ENCODE measurements at regions not wholly inside any gene's neighbourhood (a gene's known extent, or its start where the extent isn't known, plus 50 kb on each side); places are given as distances from the start of the nearest gene placed in this dataset.
"Not testable (repeated sequence)": the region's sequence is repeated elsewhere in the genome, so short reads cannot be mapped to it uniquely, and the experiment has no call there.

- peak; percentile 60 to 66 (median 61) for DNase-seq (ENCODE audit: low read depth in 3 of 3, low spot score in 2 of 3)
These were observed 58.3 kb upstream of the EEA1 start for GRCh38 chr12:92987362-92987761.

DNA sequence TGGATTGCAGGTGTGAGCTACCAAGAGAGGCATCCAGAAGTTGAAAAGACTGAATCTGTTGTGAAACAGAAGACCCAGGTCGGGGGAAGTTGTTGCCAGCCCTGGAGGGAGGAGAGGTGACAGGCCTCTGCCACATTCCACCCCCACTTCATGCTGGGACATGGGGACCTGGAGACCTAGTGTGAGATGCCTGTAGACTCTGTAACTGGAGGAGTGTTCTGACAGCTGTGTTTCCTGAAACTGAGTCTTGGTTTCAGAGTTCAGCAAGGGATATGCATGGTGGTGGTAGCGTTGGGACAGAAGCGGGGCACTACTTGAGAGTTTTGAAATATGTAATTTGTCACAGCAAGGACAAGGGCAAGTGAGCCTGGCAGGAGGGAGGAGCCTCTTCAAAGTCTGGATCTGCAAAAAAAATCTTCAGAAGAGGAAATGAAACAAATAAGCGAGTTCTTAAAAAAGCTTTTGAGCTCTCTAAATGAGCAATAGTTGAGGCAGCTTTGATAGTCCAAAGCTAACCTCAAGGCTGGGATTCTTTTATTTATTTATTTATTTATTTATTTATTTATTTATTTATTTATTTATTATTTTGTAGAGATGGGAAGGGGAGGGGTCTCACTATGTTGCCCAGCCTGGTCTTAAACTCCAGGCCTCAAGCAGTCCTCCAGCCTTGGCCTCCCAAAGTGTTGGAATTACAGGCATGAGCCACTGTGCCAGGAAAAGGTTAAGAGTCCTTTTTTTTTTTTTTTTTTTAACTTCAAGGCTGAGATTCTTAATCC is 58.9 kb upstream of the EEA1 start:
- no peak for DNase-seq (ENCODE audit: low read depth in 3 of 3, low spot score in 2 of 3)

DNA sequence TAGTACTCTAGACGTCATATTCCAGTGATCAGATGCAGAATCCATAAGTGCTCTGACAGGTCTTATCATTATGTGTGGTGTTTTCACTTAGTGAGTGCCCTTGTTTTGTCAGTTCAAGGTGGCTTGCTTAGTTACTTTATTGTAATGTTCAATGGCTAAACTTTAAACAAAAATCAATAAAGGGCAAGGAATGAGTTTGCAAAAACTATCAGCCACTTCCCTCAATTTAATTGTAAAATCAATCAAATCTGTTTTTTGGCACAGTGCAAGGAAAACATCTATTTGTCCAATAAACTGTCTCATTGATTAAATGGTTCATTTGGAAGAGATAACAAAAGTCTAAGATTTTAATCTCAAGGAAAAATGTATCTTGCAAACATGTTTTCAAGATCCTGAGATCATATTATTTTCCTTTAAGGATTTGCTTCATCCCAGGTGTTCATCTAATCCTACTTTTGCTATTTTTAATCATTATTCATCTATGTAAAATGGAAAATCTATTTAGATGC is 59.6 kb upstream of the EEA1 start:
- DNase-seq (ENCODE audit: low read depth in 3 of 3, low spot score in 2 of 3), result no peak

GRCh38 chr12:92989715-92990484 is 60.8 kb upstream of the EEA1 start:
- no peak for DNase-seq (ENCODE audit: low read depth in 3 of 3, low spot score in 2 of 3)

DNA sequence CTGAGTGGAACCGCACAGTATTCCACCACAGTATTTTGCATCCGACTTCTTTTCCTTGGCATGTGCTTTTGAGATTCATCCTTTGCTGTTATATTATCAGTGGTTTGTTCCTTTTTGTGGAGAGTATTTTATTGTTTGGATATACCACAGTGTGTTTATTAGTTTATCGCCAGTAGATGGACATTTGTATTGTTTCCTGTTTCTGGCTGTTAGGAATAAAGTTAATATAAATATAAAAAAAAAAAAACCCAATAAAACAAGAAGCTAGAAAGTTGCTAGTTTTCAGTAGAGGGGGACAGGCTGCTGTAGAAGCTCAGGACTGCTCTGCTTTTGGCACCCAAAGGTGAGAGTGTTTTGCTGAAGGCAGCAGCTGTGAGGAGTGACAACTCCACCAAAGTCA is 62.0 kb upstream of the EEA1 start:
- DNase-seq (ENCODE audit: low read depth in 3 of 3, low spot score in 2 of 3), result no peak

DNA sequence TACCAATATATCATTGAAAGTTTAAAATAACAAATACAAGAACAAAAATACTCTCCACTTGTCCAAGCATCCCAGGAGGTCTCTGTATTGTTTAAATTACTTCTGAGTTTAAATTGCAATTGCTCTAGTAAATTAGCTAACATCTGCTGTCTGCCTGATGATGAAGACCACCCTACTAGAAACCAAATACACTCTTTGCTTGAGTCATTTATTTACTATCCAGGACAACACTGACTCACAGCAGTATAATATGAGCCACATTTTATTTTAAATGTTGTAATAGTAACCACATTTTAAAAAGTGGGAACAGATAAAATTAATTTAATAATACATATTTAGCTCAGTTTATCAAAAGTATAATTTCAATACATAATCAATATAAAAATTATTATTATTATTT is 62.9 kb upstream of the EEA1 start:
- no peak for DNase-seq (ENCODE audit: low read depth in 3 of 3, low spot score in 2 of 3)

DNA sequence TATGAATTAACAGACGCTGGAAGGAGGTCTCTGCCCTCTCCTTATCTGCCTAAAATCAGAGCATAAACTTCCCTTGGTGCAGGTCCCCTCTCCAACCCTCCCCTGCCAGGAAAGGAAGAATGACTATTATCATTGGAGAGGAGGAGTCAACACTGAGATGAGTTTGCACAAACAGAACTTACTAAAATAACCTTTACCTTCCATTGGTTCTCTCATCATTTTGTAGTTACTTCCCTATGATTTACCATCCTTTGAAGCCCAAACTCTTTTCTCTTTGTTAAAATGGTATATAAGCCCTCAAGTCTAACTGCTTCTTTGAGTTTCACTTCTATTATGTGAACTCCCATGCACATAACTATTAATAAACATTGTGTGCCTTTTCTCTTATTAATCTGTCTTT is 64.2 kb upstream of the EEA1 start:
- no peak for DNase-seq (ENCODE audit: low read depth in 3 of 3, low spot score in 2 of 3)

DNA sequence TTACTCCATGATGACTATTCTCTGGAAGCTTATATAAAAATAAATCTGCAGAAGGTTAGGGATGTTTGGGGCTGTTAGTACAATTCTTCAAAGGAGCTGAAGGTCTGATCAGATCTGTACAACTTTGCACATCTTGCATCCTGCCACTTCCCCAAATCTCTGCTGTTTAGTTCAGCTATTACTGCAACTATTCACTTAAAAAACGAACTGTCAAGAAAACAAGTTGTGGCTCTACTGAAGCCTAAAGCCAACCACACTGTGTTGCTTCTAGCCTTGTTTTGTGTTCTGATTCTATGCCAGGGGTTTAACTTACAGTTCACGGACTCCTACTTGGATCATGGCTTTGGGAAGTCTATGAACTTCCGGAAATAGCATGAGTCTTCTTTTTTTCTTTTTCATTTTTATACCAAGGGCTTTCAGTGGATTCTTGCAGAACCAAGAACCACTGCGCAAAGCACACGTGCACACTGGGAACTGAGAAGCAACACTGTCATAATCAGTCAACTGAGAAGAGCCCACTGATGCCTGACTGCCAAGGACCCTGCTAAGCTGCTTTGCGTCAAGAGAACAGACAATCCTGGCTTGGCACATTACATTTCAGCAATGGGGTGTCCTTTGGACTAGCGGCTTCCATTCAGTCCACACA is 66.3 kb upstream of the EEA1 start:
- DNase-seq (ENCODE audit: low read depth in 3 of 3, low spot score in 2 of 3), result no peak

GRCh38 chr12:93000026-93000425 is 70.9 kb upstream of the EEA1 start:
- no peak for DNase-seq (ENCODE audit: low read depth in 3 of 3, low spot score in 2 of 3)

- no peak for DNase-seq (ENCODE audit: low read depth in 3 of 3, low spot score in 2 of 3)
These were observed 72.3 kb upstream of the EEA1 start for GRCh38 chr12:93001407-93001806.

GRCh38 chr12:93002293-93003054 is 73.4 kb upstream of the EEA1 start:
- DNase-seq (ENCODE audit: low read depth in 3 of 3, low spot score in 2 of 3), result no peak

DNA sequence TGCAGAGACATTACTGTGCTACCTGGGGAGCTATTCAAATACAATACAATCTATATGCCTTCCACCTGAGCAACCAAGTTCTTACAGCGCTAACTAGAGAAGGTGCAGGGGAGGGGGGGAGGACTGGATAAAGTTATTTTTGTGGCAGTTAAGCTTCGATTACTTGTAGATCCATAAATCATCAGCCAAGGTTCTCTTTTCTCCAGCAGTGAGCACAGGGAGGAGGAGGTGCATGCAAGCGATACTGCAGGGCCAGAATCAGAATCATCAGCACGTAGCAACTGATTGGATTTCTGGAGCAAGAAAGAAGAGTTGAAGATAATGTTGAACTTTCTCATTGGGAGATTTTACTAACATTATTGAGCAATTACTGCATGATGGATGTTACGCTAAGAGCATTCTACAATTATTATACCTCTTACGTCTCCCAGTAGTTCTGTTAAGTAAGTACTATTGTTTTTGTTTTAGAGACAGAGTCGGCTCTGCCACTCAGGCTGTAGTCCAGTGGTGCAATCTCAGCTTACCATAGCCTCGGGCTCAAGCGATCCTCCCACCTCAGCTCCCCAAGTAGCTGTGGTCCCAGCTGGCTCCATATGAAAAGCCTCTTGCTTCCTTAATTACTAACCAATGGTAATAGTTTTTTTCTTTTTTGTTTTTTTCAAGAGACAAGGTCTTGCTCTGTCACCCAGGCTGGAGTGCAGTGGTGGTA is 74.6 kb upstream of the EEA1 start:
- DNase-seq (ENCODE audit: low read depth in 3 of 3, low spot score in 2 of 3), result no peak

GRCh38 chr12:93005928-93006392 is 76.9 kb upstream of the EEA1 start:
- DNase-seq (ENCODE audit: low read depth in 3 of 3, low spot score in 2 of 3), result no peak

DNA sequence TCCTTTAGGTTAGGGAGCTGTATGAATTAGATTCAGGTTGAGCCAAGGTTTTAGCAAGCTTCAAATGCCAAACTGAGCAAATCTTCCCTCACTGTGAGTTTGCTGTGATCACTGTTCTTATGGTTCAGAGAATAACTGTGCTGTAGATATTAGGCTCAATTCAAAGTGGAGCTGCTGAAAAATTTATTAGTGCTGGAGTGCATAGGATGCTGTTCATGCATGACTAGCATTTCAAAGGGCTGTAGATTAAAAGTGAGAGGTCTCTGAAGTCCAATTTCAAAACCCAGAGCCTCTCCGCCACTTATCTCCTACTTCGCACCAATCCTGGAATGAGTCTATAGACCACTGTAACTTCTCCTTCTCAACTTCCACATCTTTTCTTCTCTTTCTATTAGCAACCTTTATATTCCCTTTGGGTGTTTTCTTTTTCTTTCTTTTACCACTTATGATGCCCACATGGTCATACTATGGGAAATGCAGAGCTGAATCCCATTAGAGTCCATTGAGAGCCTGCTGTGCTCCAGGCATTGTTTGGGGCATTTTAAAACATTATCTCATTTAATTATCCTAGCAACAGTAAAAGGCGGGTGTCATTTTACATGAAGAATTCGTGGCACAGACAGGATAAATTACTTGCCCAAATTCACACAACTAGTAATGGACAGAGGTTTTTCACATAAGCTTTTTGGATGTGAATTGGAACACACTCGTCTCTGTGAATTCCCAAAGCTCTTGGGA is 77.5 kb upstream of the EEA1 start:
- DNase-seq (ENCODE audit: low read depth in 3 of 3, low spot score in 2 of 3), result no peak

- DNase-seq (ENCODE audit: low read depth in 3 of 3, low spot score in 2 of 3), result no peak
These were observed 78.4 kb upstream of the EEA1 start for GRCh38 chr12:93007544-93007943.

DNA sequence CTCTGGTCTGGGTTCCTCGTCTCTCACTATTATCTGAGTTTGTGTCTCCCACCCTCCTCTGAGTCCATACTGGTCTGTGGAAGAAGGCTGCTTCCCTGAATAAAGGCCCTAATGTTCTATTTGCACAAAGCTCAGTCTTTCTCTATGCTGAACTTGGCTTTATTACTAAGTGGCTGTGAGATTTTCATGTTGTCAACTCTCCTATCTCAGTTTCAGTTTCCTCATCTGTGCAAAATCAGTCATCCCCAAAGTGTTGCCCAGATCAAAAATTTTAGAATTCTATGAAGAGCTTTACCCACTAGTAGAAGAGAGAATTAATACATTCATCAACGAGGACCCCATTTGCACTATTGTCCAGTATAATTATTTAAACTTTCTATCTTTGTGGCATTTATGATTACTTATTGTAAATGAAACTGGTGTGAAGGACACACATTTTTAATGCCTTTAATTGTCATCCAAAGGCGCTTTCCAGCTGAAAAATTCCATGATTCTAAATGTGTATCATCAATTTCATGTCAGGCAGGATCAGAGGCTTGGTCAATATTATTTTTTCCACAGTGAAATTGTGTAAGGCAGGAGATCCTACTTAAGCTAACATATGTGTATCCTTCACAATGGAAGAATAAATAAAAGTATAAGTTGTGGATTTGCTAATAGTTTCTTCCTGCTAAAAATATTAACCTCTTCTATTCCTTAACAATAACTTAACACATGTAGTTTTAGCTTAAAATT is 79.1 kb upstream of the EEA1 start:
- no peak for DNase-seq (ENCODE audit: low read depth in 3 of 3, low spot score in 2 of 3)

DNA sequence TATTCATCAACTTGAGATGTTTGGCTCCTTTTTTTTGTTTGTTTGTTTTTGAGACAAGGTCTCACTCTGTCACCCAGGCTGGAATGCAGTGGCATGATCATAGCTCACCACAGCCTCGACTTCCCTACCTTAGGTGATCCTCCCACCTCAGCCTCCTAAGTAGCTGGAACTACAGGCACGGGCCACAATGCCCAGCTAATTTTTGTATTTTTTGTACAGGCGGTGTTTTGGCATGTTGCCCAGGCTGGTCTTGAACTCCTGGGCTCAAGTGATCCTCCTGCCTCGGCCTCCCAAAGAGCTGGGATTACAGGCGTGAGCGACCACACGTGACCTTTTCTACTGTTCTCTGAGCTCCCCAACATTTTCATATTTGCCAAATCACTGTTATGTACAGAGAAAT is 79.8 kb upstream of the EEA1 start:
- DNase-seq (ENCODE audit: low read depth in 3 of 3, low spot score in 2 of 3), result not testable (repeated sequence)

- no peak for DNase-seq (ENCODE audit: low read depth in 3 of 3, low spot score in 2 of 3)
These were observed 80.4 kb upstream of the EEA1 start for GRCh38 chr12:93009533-93009932.

- no peak for DNase-seq (ENCODE audit: low read depth in 3 of 3, low spot score in 2 of 3)
These were observed 81.4 kb upstream of the EEA1 start for GRCh38 chr12:93010461-93010860.

Data from right renal cortex interstitium (tissue), 3 donors.